ENCODE measurements at regions not wholly inside any gene's neighbourhood (a gene's known extent, or its start where the extent isn't known, plus 50 kb on each side); places are given as distances from the start of the nearest gene placed in this dataset.
"Not testable (repeated sequence)": the region's sequence is repeated elsewhere in the genome, so short reads cannot be mapped to it uniquely, and the experiment has no call there.

DNA sequence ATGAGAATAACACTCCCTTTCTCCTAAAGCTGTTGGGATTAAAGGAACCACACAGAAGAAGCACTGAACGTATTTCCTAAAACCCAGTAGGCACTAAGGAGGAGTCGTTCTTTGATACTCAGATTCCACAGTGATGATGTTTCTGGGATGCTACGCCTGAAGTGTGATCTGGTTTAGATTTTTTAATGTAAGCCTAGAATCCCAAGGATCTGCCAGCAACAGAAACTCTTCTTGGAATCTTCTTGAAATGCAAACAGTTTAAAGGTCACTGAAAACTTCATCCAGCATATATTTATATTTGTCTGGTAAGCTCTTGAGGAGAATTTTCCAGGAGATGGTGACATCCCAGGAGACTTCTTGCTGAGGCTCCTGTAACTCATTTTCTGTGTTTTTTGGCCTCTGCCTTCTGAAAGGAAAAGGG lies 247.6 kb upstream of the TRIB2 start:
- ChIA-PET POLR2A (no interaction called here), CTCF (no interaction called here), RAD21 (ENCODE audit: low non-redundant PET in 1 of 2, low total read pairs in 2 of 2, uncharacterized antibody in 2 of 2, unreplicated experiment in 2 of 2) (no interaction called here)
- Histone ChIP-seq H3K79me2 (ENCODE audit: insufficient read depth, low read length) (no peaks in the 10 kb centered on the region), H3K4me1 (ENCODE audit: control insufficient read depth in 1 of 2, insufficient read depth in 2 of 2, low read length in 2 of 2) (no peaks in the 10 kb centered on the region), H2AFZ (ENCODE audit: low read depth, low read length, poor library complexity, severe bottlenecking) (no peak overlapping the region), H3K4me2 (ENCODE audit: low read length) (no peak overlapping the region), H4K20me1 (ENCODE audit: insufficient read depth) (no peaks in the 10 kb centered on the region), H3K9me3 (ENCODE audit: control insufficient read depth in 1 of 2, insufficient read depth in 1 of 2, low read depth in 1 of 2, low read length in 2 of 2) (no peaks in the 10 kb centered on the region), H3K4me3 (replicated peaks in 1 of 2; ENCODE audit: low read depth in 1 of 2, low read length in 2 of 2) (no peak overlapping the region), H3K27ac (ENCODE audit: low read depth, low read length) (no peak overlapping the region), H3K9me2 (ENCODE audit: insufficient read depth) (no peaks in the 10 kb centered on the region), H3K27me3 (ENCODE audit: insufficient read depth, low read length) (no peaks in the 10 kb centered on the region), H3K9ac (ENCODE audit: low read length) (no peak overlapping the region), H3K36me3 (ENCODE audit: control insufficient read depth in 1 of 2, insufficient read depth in 2 of 2, low read length in 2 of 2) (no peaks in the 10 kb centered on the region)
- ATAC-seq (no peak), DNase-seq (ENCODE audit: low read depth, low spot score) (no peak)
- intact Hi-C loops (cut with micrococcal nuclease), result no loop called here
- BruUV-seq (replicated peaks), result no TSS peak
- TF ChIP-seq, protein P1, sequence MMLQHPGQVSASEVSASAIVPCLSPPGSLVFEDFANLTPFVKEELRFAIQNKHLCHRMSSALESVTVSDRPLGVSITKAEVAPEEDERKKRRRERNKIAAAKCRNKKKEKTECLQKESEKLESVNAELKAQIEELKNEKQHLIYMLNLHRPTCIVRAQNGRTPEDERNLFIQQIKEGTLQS (IDR thresholded peaks at IDR 0.05), result no peak
- no peak for TF ChIP-seq SP1 (IDR thresholded peaks at IDR 0.05; ENCODE audit: low read depth)
- TF ChIP-seq EZH2 (IDR thresholded peaks at IDR 0.05), result no peak
- TF ChIP-seq JUND (IDR thresholded peaks at IDR 0.05), result no peak
- no peak for TF ChIP-seq ELF1 (IDR thresholded peaks at IDR 0.05; ENCODE audit: borderline replicate concordance, low read depth)
- TF ChIP-seq EGR1 (IDR thresholded peaks at IDR 0.05; ENCODE audit: low read depth), result no peak
- no peak for TF ChIP-seq RAD21 (IDR thresholded peaks at IDR 0.05; ENCODE audit: low read depth)
- TF ChIP-seq, protein P2, sequence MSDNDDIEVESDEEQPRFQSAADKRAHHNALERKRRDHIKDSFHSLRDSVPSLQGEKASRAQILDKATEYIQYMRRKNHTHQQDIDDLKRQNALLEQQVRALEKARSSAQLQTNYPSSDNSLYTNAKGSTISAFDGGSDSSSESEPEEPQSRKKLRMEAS (IDR thresholded peaks at IDR 0.05), result no peak

DNA sequence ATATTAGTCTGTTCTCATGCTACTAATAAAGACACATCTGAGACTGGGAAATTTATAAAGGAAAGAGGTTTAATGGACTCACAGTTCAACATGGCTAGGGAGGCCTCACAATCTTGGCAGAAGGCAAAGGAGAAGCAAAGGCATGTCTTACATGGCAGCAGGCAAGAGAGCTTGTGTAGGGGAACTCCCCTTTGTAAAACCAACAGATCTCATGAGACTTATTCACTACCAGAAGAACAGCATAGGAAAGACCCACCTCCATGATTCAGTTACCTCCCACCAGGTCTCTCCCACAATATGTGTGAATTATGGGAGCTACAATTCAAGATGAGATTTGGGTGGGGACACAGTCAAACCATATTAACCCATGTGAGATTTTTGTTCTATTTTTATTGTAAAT lies 244.5 kb upstream of the TRIB2 start:
- H3K4me3 ChIP-seq (replicated peaks in 1 of 2; ENCODE audit: low read depth in 1 of 2, low read length in 2 of 2); H3K9ac ChIP-seq (ENCODE audit: low read length); BruUV-seq (replicated peaks); H3K9me3 ChIP-seq (ENCODE audit: control insufficient read depth in 1 of 2, insufficient read depth in 1 of 2, low read depth in 1 of 2, low read length in 2 of 2); DNase-seq (ENCODE audit: low read depth, low spot score); H2AFZ ChIP-seq (ENCODE audit: low read depth, low read length, poor library complexity, severe bottlenecking); H3K36me3 ChIP-seq (ENCODE audit: control insufficient read depth in 1 of 2, insufficient read depth in 2 of 2, low read length in 2 of 2); CTCF ChIA-PET; H3K9me2 ChIP-seq (ENCODE audit: insufficient read depth); H3K27me3 ChIP-seq (ENCODE audit: insufficient read depth, low read length); H3K4me2 ChIP-seq (ENCODE audit: low read length); ATAC-seq; H3K79me2 ChIP-seq (ENCODE audit: insufficient read depth, low read length); H3K27ac ChIP-seq (ENCODE audit: low read depth, low read length); POLR2A ChIA-PET; intact Hi-C loops (cut with micrococcal nuclease); RAD21 ChIA-PET (ENCODE audit: low non-redundant PET in 1 of 2, low total read pairs in 2 of 2, uncharacterized antibody in 2 of 2, unreplicated experiment in 2 of 2); H3K4me1 ChIP-seq (ENCODE audit: control insufficient read depth in 1 of 2, insufficient read depth in 2 of 2, low read length in 2 of 2); H4K20me1 ChIP-seq (ENCODE audit: insufficient read depth): not testable (repeated sequence)
